ENCODE measurements at regions not wholly inside any gene's neighbourhood (a gene's known extent, or its start where the extent isn't known, plus 50 kb on each side); places are given as distances from the start of the nearest gene placed in this dataset.

GRCh38 chr13:21228738-21229137 is 52.3 kb downstream of the MRPL57 start:
- no peak overlapping the region for H3K4me2 ChIP-seq (ENCODE audit: insufficient read depth, low read length)
- H3K4me3 ChIP-seq (ENCODE audit: insufficient read depth, low read length), result no peak overlapping the region
- H3K36me3 ChIP-seq (ENCODE audit: insufficient read depth, low read length), result no peaks in the 10 kb centered on the region
- no peaks in the 10 kb centered on the region for H3K79me2 ChIP-seq (ENCODE audit: insufficient read depth, low read length)
- H3K27me3 ChIP-seq (ENCODE audit: insufficient read depth, low read length), result peaks cover under 1% of the 10 kb centered on the region
- H4K20me1 ChIP-seq (ENCODE audit: insufficient read depth, low read length), result no peaks in the 10 kb centered on the region
- H3K27ac ChIP-seq (ENCODE audit: low read depth, low read length), result no peak overlapping the region
- TF ChIP-seq, protein P1, sequence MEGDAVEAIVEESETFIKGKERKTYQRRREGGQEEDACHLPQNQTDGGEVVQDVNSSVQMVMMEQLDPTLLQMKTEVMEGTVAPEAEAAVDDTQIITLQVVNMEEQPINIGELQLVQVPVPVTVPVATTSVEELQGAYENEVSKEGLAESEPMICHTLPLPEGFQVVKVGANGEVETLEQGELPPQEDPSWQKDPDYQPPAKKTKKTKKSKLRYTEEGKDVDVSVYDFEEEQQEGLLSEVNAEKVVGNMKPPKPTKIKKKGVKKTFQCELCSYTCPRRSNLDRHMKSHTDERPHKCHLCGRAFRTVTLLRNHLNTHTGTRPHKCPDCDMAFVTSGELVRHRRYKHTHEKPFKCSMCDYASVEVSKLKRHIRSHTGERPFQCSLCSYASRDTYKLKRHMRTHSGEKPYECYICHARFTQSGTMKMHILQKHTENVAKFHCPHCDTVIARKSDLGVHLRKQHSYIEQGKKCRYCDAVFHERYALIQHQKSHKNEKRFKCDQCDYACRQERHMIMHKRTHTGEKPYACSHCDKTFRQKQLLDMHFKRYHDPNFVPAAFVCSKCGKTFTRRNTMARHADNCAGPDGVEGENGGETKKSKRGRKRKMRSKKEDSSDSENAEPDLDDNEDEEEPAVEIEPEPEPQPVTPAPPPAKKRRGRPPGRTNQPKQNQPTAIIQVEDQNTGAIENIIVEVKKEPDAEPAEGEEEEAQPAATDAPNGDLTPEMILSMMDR (IDR thresholded peaks at IDR 0.05; ENCODE audit: extremely low read depth, low read depth, low read length), result no peak
- no peak overlapping the region for H2AFZ ChIP-seq (ENCODE audit: low read length)
- DNase-seq (ENCODE audit: insufficient read length, low spot score, missing footprints), result no peak
- H3K4me1 ChIP-seq (ENCODE audit: insufficient read depth, low read length), result peaks cover 7% of the 10 kb centered on the region
- H3K9me3 ChIP-seq (ENCODE audit: low read depth, low read length), result no peaks in the 10 kb centered on the region

GRCh38 chr13:21229241-21230024 is 53.0 kb downstream of the MRPL57 start:
- H3K4me1 ChIP-seq (ENCODE audit: insufficient read depth, low read length), result peaks cover 7% of the 10 kb centered on the region
- TF ChIP-seq, protein P1 (IDR thresholded peaks at IDR 0.05; ENCODE audit: extremely low read depth, low read depth, low read length), result no peak
- no peaks in the 10 kb centered on the region for H3K9me3 ChIP-seq (ENCODE audit: low read depth, low read length)
- H3K79me2 ChIP-seq (ENCODE audit: insufficient read depth, low read length), result no peaks in the 10 kb centered on the region
- H3K4me3 ChIP-seq (ENCODE audit: insufficient read depth, low read length), result no peak overlapping the region
- H3K36me3 ChIP-seq (ENCODE audit: insufficient read depth, low read length), result no peaks in the 10 kb centered on the region
- H3K27ac ChIP-seq (ENCODE audit: low read depth, low read length), result no peak overlapping the region
- no peak overlapping the region for H2AFZ ChIP-seq (ENCODE audit: low read length)
- no peaks in the 10 kb centered on the region for H4K20me1 ChIP-seq (ENCODE audit: insufficient read depth, low read length)
- H3K4me2 ChIP-seq (ENCODE audit: insufficient read depth, low read length), result no peak overlapping the region
- DNase-seq (ENCODE audit: insufficient read length, low spot score, missing footprints), result no peak
- no peaks in the 10 kb centered on the region for H3K27me3 ChIP-seq (ENCODE audit: insufficient read depth, low read length)

DNA sequence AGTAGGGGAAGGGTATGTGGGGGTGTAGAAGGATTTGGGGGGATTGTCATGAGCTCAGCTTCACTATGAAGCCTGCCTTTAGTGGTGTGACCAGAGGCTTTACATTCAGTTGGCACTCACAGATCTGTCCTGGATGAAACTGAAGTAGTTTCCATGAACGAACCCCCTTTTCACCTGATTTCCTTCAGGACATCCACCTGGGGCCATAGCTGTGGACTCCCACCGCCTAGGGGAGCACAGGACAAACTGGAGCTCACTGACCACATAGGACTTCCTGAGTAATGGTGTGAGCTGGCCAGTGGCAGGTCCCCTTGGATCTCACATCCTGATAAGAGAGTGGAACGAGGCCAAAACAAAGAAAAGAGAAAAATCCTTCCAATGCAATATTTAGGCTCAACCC is 54.1 kb downstream of the MRPL57 start:
- TF ChIP-seq, protein P1 (IDR thresholded peaks at IDR 0.05; ENCODE audit: extremely low read depth, low read depth, low read length), result no peak
- no peaks in the 10 kb centered on the region for H3K9me3 ChIP-seq (ENCODE audit: low read depth, low read length)
- H3K4me2 ChIP-seq (ENCODE audit: insufficient read depth, low read length), result no peak overlapping the region
- no peaks in the 10 kb centered on the region for H4K20me1 ChIP-seq (ENCODE audit: insufficient read depth, low read length)
- H3K79me2 ChIP-seq (ENCODE audit: insufficient read depth, low read length), result no peaks in the 10 kb centered on the region
- H2AFZ ChIP-seq (ENCODE audit: low read length), result no peak overlapping the region
- peaks cover 7% of the 10 kb centered on the region for H3K4me1 ChIP-seq (ENCODE audit: insufficient read depth, low read length)
- no peak overlapping the region for H3K4me3 ChIP-seq (ENCODE audit: insufficient read depth, low read length)
- no peak for DNase-seq (ENCODE audit: insufficient read length, low spot score, missing footprints)
- H3K36me3 ChIP-seq (ENCODE audit: insufficient read depth, low read length), result no peaks in the 10 kb centered on the region
- H3K27me3 ChIP-seq (ENCODE audit: insufficient read depth, low read length), result no peaks in the 10 kb centered on the region
- no peak overlapping the region for H3K27ac ChIP-seq (ENCODE audit: low read depth, low read length)

DNA sequence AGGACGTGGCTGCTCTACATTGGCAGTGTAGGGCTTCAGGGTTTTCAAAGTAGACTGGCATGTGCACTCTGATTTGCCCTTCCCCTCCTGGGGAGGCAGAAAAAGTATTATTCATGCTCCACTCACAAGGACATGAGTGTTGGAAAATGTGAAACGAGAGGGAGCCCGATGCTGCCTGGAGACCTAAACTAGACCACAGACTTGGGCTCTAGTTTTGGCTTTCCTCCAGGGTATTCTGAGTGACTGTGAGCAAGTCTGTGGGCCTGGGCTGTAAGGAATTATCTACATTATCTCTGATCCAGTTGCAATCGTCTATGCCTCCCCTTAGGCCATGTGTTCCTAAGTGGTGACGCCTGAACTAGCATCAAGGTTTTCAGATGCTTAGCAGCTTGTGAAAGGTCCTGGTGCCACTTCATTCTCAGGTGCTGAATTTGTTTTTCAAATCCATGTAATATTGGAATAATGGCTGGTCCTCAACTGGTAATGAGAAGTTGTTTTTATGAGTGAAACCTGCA is 55.0 kb downstream of the MRPL57 start:
- Histone ChIP-seq H3K27me3 (ENCODE audit: insufficient read depth, low read length) (no peaks in the 10 kb centered on the region), H2AFZ (ENCODE audit: low read length) (no peak overlapping the region), H3K4me2 (ENCODE audit: insufficient read depth, low read length) (no peak overlapping the region), H3K79me2 (ENCODE audit: insufficient read depth, low read length) (no peaks in the 10 kb centered on the region), H3K27ac (ENCODE audit: low read depth, low read length) (no peak overlapping the region), H3K4me1 (ENCODE audit: insufficient read depth, low read length) (peaks cover 7% of the 10 kb centered on the region), H4K20me1 (ENCODE audit: insufficient read depth, low read length) (no peaks in the 10 kb centered on the region), H3K9me3 (ENCODE audit: low read depth, low read length) (no peaks in the 10 kb centered on the region), H3K36me3 (ENCODE audit: insufficient read depth, low read length) (no peaks in the 10 kb centered on the region), H3K4me3 (ENCODE audit: insufficient read depth, low read length) (no peak overlapping the region)
- no peak for DNase-seq (ENCODE audit: insufficient read length, low spot score, missing footprints)
- TF ChIP-seq, protein P1 (IDR thresholded peaks at IDR 0.05; ENCODE audit: extremely low read depth, low read depth, low read length), result no peak
